Neural cell (in vitro differentiated cells): ENCODE measurements at regions not wholly inside any gene's neighbourhood (a gene's known extent, or its start where the extent isn't known, plus 50 kb on each side); places are given as distances from the start of the nearest gene placed in this dataset.

Experiments used
- H2AFZ ChIP-seq: fragments of 200-600, 300-800 bp; sonication (generic), shearing (Covaris generic); 2 replicates; pipeline ENCODE4 v1.6.0; 2014; ENCODE audit warnings: low read depth, mild to moderate bottlenecking, antibody characterized with exemption, low read length, moderate library complexity
- H3F3A ChIP-seq: fragments of 200-600 bp; shearing (Covaris generic); 2 replicates; pipeline ENCODE4 v1.6.1; 2016; ENCODE audit warnings: mild to moderate bottlenecking, moderate library complexity, mixed read lengths, antibody characterized with exemption, low read length; ENCODE audit not compliant: insufficient read depth, poor library complexity, severe bottlenecking
- H3K27ac ChIP-seq: fragments of 200-600, 300-800 bp; sonication (generic), shearing (Covaris generic); 2 replicates; pipeline ENCODE4 v1.5.1; 2014; ENCODE audit warnings: mild to moderate bottlenecking, low read length, moderate library complexity
- H3K27me3 ChIP-seq: fragments of 300-800, 200-600 bp; sonication (generic), shearing (Covaris generic); 2 replicates; pipeline ENCODE4 v1.6.0; 2014; ENCODE audit warnings: mild to moderate bottlenecking, low read depth, low read length, moderate library complexity; ENCODE audit not compliant: insufficient read depth
- H3K36me3 ChIP-seq: fragments of 300-800, 200-600 bp; sonication (generic), shearing (Covaris generic); 2 replicates; pipeline ENCODE4 v1.5.1; 2014; ENCODE audit warnings: mild to moderate bottlenecking, antibody characterized with exemption, low read length, moderate library complexity; ENCODE audit not compliant: insufficient read depth
- H3K4me2 ChIP-seq: fragments of 300-800, 200-600 bp; sonication (generic), shearing (Covaris generic); 2 replicates; pipeline ENCODE4 v1.6.0; 2014; ENCODE audit warnings: mild to moderate bottlenecking, low read length
- H3K4me3 ChIP-seq: fragments of 300-800, 200-600 bp; sonication (generic), shearing (Covaris generic); 2 replicates; pipeline ENCODE4 v1.5.1; 2014; ENCODE audit warnings: mild to moderate bottlenecking, low read length, moderate library complexity
- H3K79me2 ChIP-seq: fragments of 200-600 bp; shearing (Covaris generic); replicated peaks from 2 replicates; pipeline ENCODE4 v1.6.0; 2014; ENCODE audit warnings: mild to moderate bottlenecking, low read length, moderate library complexity; ENCODE audit not compliant: insufficient read depth
- H3K9ac ChIP-seq: fragments of 300-800, 200-600 bp; sonication (generic), shearing (Covaris generic); 2 replicates; pipeline ENCODE4 v1.6.1; 2016; ENCODE audit warnings: mild to moderate bottlenecking, low read length, mixed read lengths
- H3K9me2 ChIP-seq: fragments of 200-600 bp; shearing (Covaris generic); 2 replicates; pipeline ENCODE4 v1.6.1; 2016; ENCODE audit warnings: mild to moderate bottlenecking, low read length, mixed read lengths; ENCODE audit not compliant: insufficient read depth
- H3K9me3 ChIP-seq: fragments of 200-600, 300-800 bp; sonication (generic), shearing (Covaris generic); 2 replicates; pipeline ENCODE4 v1.6.1; 2016; ENCODE audit warnings: mild to moderate bottlenecking, mixed run types, low read length, moderate library complexity, mixed read lengths
- H4K20me1 ChIP-seq: fragments of 200-600 bp; shearing (Covaris generic); 2 replicates; pipeline ENCODE4 v1.6.1; 2016; ENCODE audit warnings: mild to moderate bottlenecking, mixed run types; ENCODE audit not compliant: insufficient read depth
- CTCF ChIP-seq: fragments of 450-650 bp; IDR thresholded peaks from 2 replicates; pipeline ENCODE4 v1.5.1; 2014; ENCODE audit warnings: antibody characterized with exemption, mild to moderate bottlenecking, moderate library complexity; ENCODE audit not compliant: poor library complexity, severe bottlenecking
- EP300 ChIP-seq: fragments of 450-650 bp; conservative IDR thresholded peaks from 2 replicates; pipeline ENCODE4 v1.6.1; 2014; ENCODE audit warnings: antibody characterized with exemption, mild to moderate bottlenecking, moderate library complexity; ENCODE audit not compliant: poor library complexity, severe bottlenecking
- EZH2 ChIP-seq: fragments of 200-600, 300-800 bp; shearing (Covaris generic), sonication (generic); IDR thresholded peaks from 2 replicates; pipeline ENCODE4 v1.6.1; 2014; ENCODE audit warnings: antibody characterized with exemption, low read length, borderline replicate concordance, mild to moderate bottlenecking; ENCODE audit not compliant: insufficient read depth, poor library complexity, severe bottlenecking
- MXI1 ChIP-seq: fragments of 450-650 bp; conservative IDR thresholded peaks from 2 replicates; pipeline ENCODE4 v1.6.1; 2014; ENCODE audit warnings: antibody characterized with exemption, mild to moderate bottlenecking; ENCODE audit not compliant: poor library complexity, severe bottlenecking
- POLR2AphosphoS5 ChIP-seq: IDR thresholded peaks from 2 replicates; pipeline ENCODE4 v1.6.1; 2012
- REST ChIP-seq: IDR thresholded peaks from 2 replicates; pipeline ENCODE4 v1.6.1; 2012; ENCODE audit warnings: borderline replicate concordance
- SMC3 ChIP-seq: fragments of 450-650 bp; conservative IDR thresholded peaks from 2 replicates; pipeline ENCODE4 v1.6.1; 2014; ENCODE audit warnings: antibody characterized with exemption, mild to moderate bottlenecking, moderate library complexity; ENCODE audit not compliant: poor library complexity
- TAF1 ChIP-seq: IDR thresholded peaks from 2 replicates; pipeline ENCODE4 v1.6.1; 2012; ENCODE audit warnings: low read depth

DNA sequence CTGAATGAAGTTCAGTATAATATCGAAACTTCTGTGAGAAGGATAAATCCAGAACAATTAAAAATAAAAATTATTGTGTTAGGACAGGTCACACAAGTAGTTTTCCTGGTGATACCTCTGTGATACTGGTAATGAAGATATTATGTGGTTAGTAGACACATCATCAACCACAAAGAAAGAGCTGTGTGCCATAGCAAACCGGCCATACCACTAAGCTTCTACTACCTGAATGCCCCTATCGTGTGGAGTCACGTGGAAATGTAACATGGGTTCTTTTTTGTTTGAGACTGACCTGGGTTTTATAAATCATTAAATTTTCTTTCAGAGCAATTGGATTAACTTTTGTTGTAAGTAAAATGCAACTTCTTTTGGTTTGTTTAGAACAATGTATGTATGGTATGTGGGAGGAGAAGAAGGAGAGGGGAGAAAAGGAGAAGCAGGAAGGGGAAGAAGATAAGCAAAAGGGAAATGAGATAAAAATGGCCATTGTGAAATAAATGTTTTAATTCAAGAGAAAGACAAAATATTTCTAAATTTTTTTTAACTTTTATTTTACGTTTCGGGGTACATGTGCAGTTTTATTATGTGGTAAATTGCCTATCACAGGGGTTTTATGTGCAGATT lies 58.2 kb upstream of the LRRC8B start:
- H3K27me3 ChIP-seq = no peaks in the 10 kb centered on the region
- H2AFZ ChIP-seq = no peak overlapping the region
- TF ChIP-seq MXI1 = no peak
- no peak for TF ChIP-seq POLR2AphosphoS5
- TF ChIP-seq TAF1 = no peak
- no peak for TF ChIP-seq EZH2
- no peak for TF ChIP-seq EP300
- H3K9ac ChIP-seq = no peak overlapping the region
- no peak overlapping the region for H3K4me3 ChIP-seq
- H4K20me1 ChIP-seq = no peaks in the 10 kb centered on the region
- no peaks in the 10 kb centered on the region for H3K79me2 ChIP-seq
- H3K9me2 ChIP-seq = no peaks in the 10 kb centered on the region
- H3K27ac ChIP-seq = no peak overlapping the region
- H3K9me3 ChIP-seq = no peaks in the 10 kb centered on the region
- H3K36me3 ChIP-seq = no peaks in the 10 kb centered on the region
- no peaks in the 10 kb centered on the region for H3F3A ChIP-seq
- H3K4me2 ChIP-seq = no peak overlapping the region

DNA sequence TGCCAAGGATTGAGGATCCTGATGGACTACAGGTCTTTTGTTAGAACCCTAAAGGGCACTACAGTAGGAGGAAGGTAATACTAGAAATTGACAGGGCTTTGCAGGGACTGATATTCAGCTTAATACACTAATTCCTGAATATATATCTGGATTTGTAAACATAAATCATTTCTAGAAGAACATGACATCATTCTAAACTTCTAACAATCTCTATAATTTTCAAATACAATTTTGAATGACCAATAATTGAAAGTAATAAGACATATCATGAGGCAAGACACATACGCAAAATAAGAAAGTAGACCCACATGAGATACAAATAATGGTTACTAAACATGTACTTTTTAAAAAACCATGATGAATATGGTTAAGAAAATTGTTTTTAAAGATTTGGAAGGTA lies 52.4 kb upstream of the LRRC8B start:
- no peaks in the 10 kb centered on the region for H3K9me2 ChIP-seq
- H3K27me3 ChIP-seq = no peaks in the 10 kb centered on the region
- no peak overlapping the region for H3K27ac ChIP-seq
- H3K4me3 ChIP-seq = no peak overlapping the region
- no peaks in the 10 kb centered on the region for H3F3A ChIP-seq
- TF ChIP-seq EP300 = no peak
- TF ChIP-seq SMC3 = no peak
- no peak for TF ChIP-seq REST
- no peak for TF ChIP-seq MXI1
- TF ChIP-seq TAF1 = no peak
- TF ChIP-seq CTCF = no peak
- no peak for TF ChIP-seq EZH2
- no peak for TF ChIP-seq POLR2AphosphoS5
- H3K4me2 ChIP-seq = no peak overlapping the region
- H4K20me1 ChIP-seq = no peaks in the 10 kb centered on the region
- no peak overlapping the region for H3K9ac ChIP-seq
- H3K9me3 ChIP-seq = no peaks in the 10 kb centered on the region
- H2AFZ ChIP-seq = no peak overlapping the region
- H3K36me3 ChIP-seq = no peaks in the 10 kb centered on the region
- no peaks in the 10 kb centered on the region for H3K79me2 ChIP-seq

DNA sequence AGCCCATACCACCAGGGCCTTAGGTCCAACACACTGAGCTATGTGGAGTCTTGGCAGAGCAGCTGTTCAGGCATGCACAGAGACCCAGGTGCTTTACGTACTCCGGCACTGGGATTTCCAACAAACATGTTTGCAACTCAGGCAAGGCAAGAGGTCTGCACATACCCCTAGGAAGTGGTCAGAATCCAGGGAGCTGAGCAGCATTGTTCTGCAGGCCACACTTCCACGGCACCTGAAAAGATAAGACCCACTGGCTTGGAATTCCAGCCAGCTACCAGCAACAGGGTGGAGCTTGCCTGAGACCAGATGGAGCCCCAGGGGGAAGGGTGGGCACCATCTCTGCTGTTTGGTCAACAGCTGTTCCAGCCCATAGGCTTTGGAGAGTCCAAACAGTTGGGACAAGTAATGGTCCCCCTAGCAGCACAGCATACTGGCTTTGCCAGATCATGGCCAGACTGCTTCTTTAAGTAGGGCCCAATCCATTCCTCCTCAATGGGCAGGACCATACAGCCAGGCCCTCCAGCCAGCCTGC lies 51.7 kb upstream of the LRRC8B start:
- Histone ChIP-seq H3K9ac (no peak overlapping the region), H3K4me2 (no peak overlapping the region), H2AFZ (no peak overlapping the region), H3K36me3 (no peaks in the 10 kb centered on the region), H3K79me2 (no peaks in the 10 kb centered on the region), H3K4me3 (no peak overlapping the region), H3F3A (no peaks in the 10 kb centered on the region), H3K9me2 (no peaks in the 10 kb centered on the region), H3K27me3 (no peaks in the 10 kb centered on the region), H3K9me3 (no peaks in the 10 kb centered on the region), H4K20me1 (no peaks in the 10 kb centered on the region), H3K27ac (no peak overlapping the region)
- TF ChIP-seq EP300 (no peak), MXI1 (no peak), POLR2AphosphoS5 (no peak)
